H1 (cell line): ENCODE measurements at regions not wholly inside any gene's neighbourhood (a gene's known extent, or its start where the extent isn't known, plus 50 kb on each side); places are given as distances from the start of the nearest gene placed in this dataset.

Experiments used
- CTCF ChIA-PET: fragments of 300-600 bp; sonication (Branson Sonifier 250); formaldehyde crosslinking; loops from one replicate; lab custom pipeline; 2021; ENCODE audit not compliant: partially characterized antibody; lab: Charles Lee
- POLR2A ChIA-PET: fragments of 300-600 bp; sonication (Branson Sonifier 250); formaldehyde crosslinking; loops from one replicate; lab custom pipeline; 2021; ENCODE audit warnings: inconsistent platforms; ENCODE audit not compliant: partially characterized antibody; lab: Charles Lee
- DNase-seq, 2 experiments: peaks; one replicate each; pipeline versions ENCODE4 v3.0.0 to v3.0.0-alpha.2; 2010 to 2022; ENCODE audit warnings: low spot score in 2 of 2, low read depth in 1 of 2, mixed read lengths in 1 of 2
- FAIRE-seq: peaks from 2 replicates; lab custom pipeline; 2011; peaks lifted over from hg19 to GRCh38; lab: Jason Lieb, UNC
- H2AFZ ChIP-seq: 2 replicates; pipeline ENCODE4 v1.8.1; 2012; ENCODE audit warnings: low read length, inconsistent platforms
- H2AK5ac ChIP-seq: 2 replicates; pipeline ENCODE4 v1.6.1; 2013; ENCODE audit warnings: low read depth, low read length
- H2BK120ac ChIP-seq: replicated peaks from 2 replicates; pipeline ENCODE3; 2013; ENCODE audit warnings: low read depth, low read length, inconsistent platforms
- H2BK12ac ChIP-seq: 2 replicates; pipeline ENCODE4 v1.6.1; 2013; ENCODE audit warnings: low read depth, low read length
- H2BK15ac ChIP-seq: 2 replicates; pipeline ENCODE4 v1.6.1; 2013; ENCODE audit warnings: low read length
- H2BK20ac ChIP-seq: 2 replicates; pipeline ENCODE4 v1.6.1; 2013; ENCODE audit warnings: low read length
- H2BK5ac ChIP-seq: 2 replicates; pipeline ENCODE4 v1.6.1; 2013; ENCODE audit warnings: low read depth, low read length
- H3K14ac ChIP-seq: 2 replicates; pipeline ENCODE4 v1.6.1; 2013; ENCODE audit warnings: inconsistent platforms; ENCODE audit not compliant: insufficient read length
- H3K18ac ChIP-seq: 2 replicates; pipeline ENCODE4 v1.6.1; 2013; ENCODE audit warnings: low read length; ENCODE audit errors: extremely low read depth
- H3K23ac ChIP-seq: 2 replicates; pipeline ENCODE4 v1.6.1; 2013; ENCODE audit warnings: inconsistent platforms; ENCODE audit not compliant: insufficient read length
- H3K23me2 ChIP-seq: 2 replicates; pipeline ENCODE4 v1.6.1; 2013; ENCODE audit warnings: low read depth, low read length
- H3K27ac ChIP-seq: 2 replicates; pipeline ENCODE4 v1.6.1; 2011; ENCODE audit warnings: low read depth, low read length, inconsistent platforms
- H3K27me3 ChIP-seq, 4 experiments: replicated peaks in 1 of 4; 1 replicate in 1 of 4; 2 replicates in 3 of 4; pipeline versions ENCODE4 v1.6.1 to v1.8.1; 2011 to 2013; ENCODE audit warnings: low read length in 3 of 4, mild to moderate bottlenecking in 3 of 4, inconsistent platforms in 2 of 4, mixed read lengths in 2 of 4, moderate library complexity in 1 of 4; ENCODE audit not compliant: control insufficient read depth in 3 of 4, insufficient read depth in 3 of 4; ENCODE audit errors: extremely low read depth in 1 of 4
- H3K36me3 ChIP-seq, 4 experiments: 2 replicates each; pipeline versions ENCODE4 v1.6.1 to v1.8.1; 2011 to 2013; ENCODE audit warnings: mild to moderate bottlenecking in 4 of 4, low read length in 3 of 4, moderate library complexity in 2 of 4, control low read depth in 1 of 4, inconsistent platforms in 1 of 4; ENCODE audit not compliant: insufficient read depth in 4 of 4, control insufficient read depth in 2 of 4
- H3K4ac ChIP-seq: replicated peaks from 2 replicates; pipeline ENCODE3; 2013; ENCODE audit warnings: low read length, low read depth, mixed read lengths, inconsistent platforms; ENCODE audit not compliant: insufficient read length
- H3K4me1 ChIP-seq, 4 experiments: replicated peaks in 1 of 4; 1 replicate in 1 of 4; 2 replicates in 3 of 4; pipeline versions ENCODE4 v1.6.1 to v1.8.1; 2011 to 2013; ENCODE audit warnings: low read length in 3 of 4, inconsistent platforms in 2 of 4, mixed read lengths in 1 of 4; ENCODE audit not compliant: insufficient read depth in 4 of 4, control insufficient read depth in 3 of 4
- H3K4me2 ChIP-seq, 2 experiments: 2 replicates each; pipeline versions ENCODE4 v1.6.1 to v1.8.1; 2011 to 2013; ENCODE audit warnings: low read depth in 2 of 2, low read length in 2 of 2, control low read depth in 1 of 2, inconsistent platforms in 1 of 2, mild to moderate bottlenecking in 1 of 2; ENCODE audit not compliant: insufficient read depth in 1 of 2
- H3K4me3 ChIP-seq, 4 experiments: fragments of 200-600, 300-600 bp in 1 of 4; sonication (generic), shearing (Covaris generic), sonication (Bioruptor Twin) in 1 of 4; 2 replicates each; pipeline versions ENCODE4 v1.5.1 to v1.8.1; 2011 to 2016; ENCODE audit warnings: low read length in 4 of 4, low read depth in 3 of 4, control low read depth in 2 of 4, inconsistent platforms in 2 of 4, mild to moderate bottlenecking in 2 of 4, mixed read lengths in 1 of 4, moderate library complexity in 1 of 4; ENCODE audit not compliant: insufficient read depth in 2 of 4; ENCODE audit errors: extremely low read depth in 1 of 4
- H3K56ac ChIP-seq: replicated peaks from 2 replicates; pipeline ENCODE3; 2013; ENCODE audit warnings: low read depth, mild to moderate bottlenecking, mixed read lengths, low read length, inconsistent platforms; ENCODE audit not compliant: insufficient read length
- H3K79me1 ChIP-seq: 2 replicates; pipeline ENCODE4 v1.6.1; 2013; ENCODE audit warnings: low read depth, low read length, control low read depth
- H3K79me2 ChIP-seq, 2 experiments: 2 replicates each; pipeline versions ENCODE4 v1.6.1 to v1.8.1; 2012 to 2013; ENCODE audit warnings: low read length in 2 of 2, mild to moderate bottlenecking in 2 of 2, inconsistent platforms in 1 of 2; ENCODE audit not compliant: insufficient read depth in 2 of 2, control insufficient read depth in 1 of 2
- H3K9ac ChIP-seq, 4 experiments: replicated peaks in 1 of 4; 1 replicate in 1 of 4; 2 replicates in 3 of 4; pipeline versions ENCODE4 v1.6.1 to v1.8.1; 2011 to 2013; ENCODE audit warnings: low read depth in 3 of 4, low read length in 3 of 4, control low read depth in 2 of 4, mild to moderate bottlenecking in 2 of 4, moderate library complexity in 2 of 4, inconsistent platforms in 1 of 4; ENCODE audit errors: extremely low read depth in 1 of 4
- H3K9me3 ChIP-seq, 2 experiments: 2 replicates each; pipeline versions ENCODE4 v1.6.1 to v1.8.1; 2012 to 2013; ENCODE audit warnings: mild to moderate bottlenecking in 2 of 2, moderate library complexity in 2 of 2, control low read depth in 1 of 2, inconsistent platforms in 1 of 2, low read depth in 1 of 2, low read length in 1 of 2, mixed read lengths in 1 of 2; ENCODE audit not compliant: insufficient read depth in 2 of 2
- H4K20me1 ChIP-seq, 2 experiments: replicated peaks in 1 of 2; 2 replicates each; pipeline versions ENCODE3 to v1.8.1; 2011 to 2013; ENCODE audit warnings: inconsistent platforms in 2 of 2, low read length in 2 of 2, mild to moderate bottlenecking in 1 of 2; ENCODE audit not compliant: insufficient read depth in 2 of 2, control insufficient read depth in 1 of 2
- H4K5ac ChIP-seq: 2 replicates; pipeline ENCODE4 v1.6.1; 2013; ENCODE audit warnings: low read length, low read depth, mixed read lengths, inconsistent platforms; ENCODE audit not compliant: insufficient read length
- H4K8ac ChIP-seq: 2 replicates; pipeline ENCODE4 v1.8.0; 2013; ENCODE audit warnings: mild to moderate bottlenecking, moderate library complexity, low read length, inconsistent platforms; ENCODE audit not compliant: insufficient read depth; ENCODE audit errors: extremely low read depth
- H4K91ac ChIP-seq: replicated peaks from 2 replicates; pipeline ENCODE3; 2013; ENCODE audit warnings: low read length, mixed read lengths, inconsistent platforms; ENCODE audit not compliant: insufficient read length
- CBX5 ChIP-seq: fragments of 300-800, 300-1000 bp; sonication (generic); IDR thresholded peaks from 2 replicates; pipeline ENCODE4 v1.7.1; 2016; ENCODE audit warnings: antibody characterized with exemption, low read length, low read depth
- WGBS, 2 experiments: shearing (Covaris generic) in 1 of 2; methylation state at CpG; one replicate each; pipeline versions ENCODE4 v1.1.6 to v1.1.7; 2013 to 2015; ENCODE audit warnings: low lambda C conversion rate in 2 of 2, mixed read lengths in 2 of 2, inconsistent platforms in 1 of 2, low coverage in 1 of 2, missing lambda C conversion rate in 1 of 2; ENCODE audit not compliant: insufficient replicate concordance in 2 of 2, insufficient coverage in 1 of 2, insufficient read length in 1 of 2; ENCODE audit errors: extremely low coverage in 1 of 2, missing lambda C conversion rate in 1 of 2; 5-methylcytosine and 5-hydroxymethylcytosine counted together

- DNase-seq (no peak), FAIRE-seq (no peak)
- Histone ChIP-seq H3K9me3 (no peaks in the 10 kb centered on the region), H3K23ac (no peak overlapping the region), H3K27ac (no peak overlapping the region), H3K4me1 (peaks cover 0 to 4% (median 0%) of the 10 kb centered on the region in 4 experiments; a peak in 2 of 7 replicates), H4K5ac (no peak overlapping the region), H3K4ac (no peak overlapping the region), H3K79me2 (no peaks in the 10 kb centered on the region), H4K20me1 (no peaks in the 10 kb centered on the region), H3K36me3 (no peaks in the 10 kb centered on the region), H3K56ac (no peak overlapping the region), H2BK20ac (no peak overlapping the region), H2BK15ac (no peak overlapping the region), H3K18ac (no peak overlapping the region), H3K23me2 (no peaks in the 10 kb centered on the region), H2BK120ac (no peak overlapping the region), H3K14ac (no peak overlapping the region), H3K27me3 (no peaks in the 10 kb centered on the region), H3K9ac (no peak overlapping the region), H2AK5ac (no peak overlapping the region), H3K79me1 (no peaks in the 10 kb centered on the region), H2AFZ (no peak overlapping the region), H4K8ac (no peak overlapping the region), H3K4me3 (no peak overlapping the region), H2BK12ac (no peak overlapping the region), H4K91ac (no peak overlapping the region), H2BK5ac (no peak overlapping the region), H3K4me2 (no peak overlapping the region)
- WGBS, 2 experiments: 75% methylated on average over 4 of the region's 4 CpGs; no CpG with 5 or more reads in 1 of the 2 experiments
- ChIA-PET CTCF (no interaction called here), POLR2A (no interaction called here)
- TF ChIP-seq CBX5: no peak
These were observed 289.5 kb downstream of the GLUD2 start for GRCh38 chrX:121336831-121337421.
